HG03439 (cell line): ENCODE measurements at regions not wholly inside any gene's neighbourhood (a gene's known extent, or its start where the extent isn't known, plus 50 kb on each side); places are given as distances from the start of the nearest gene placed in this dataset.

Experiments used
- ATAC-seq: cut with Tn5 transposase; IDR thresholded peaks from one replicate; pipeline ENCODE4 v1.9.1; 2021; ENCODE audit warnings: mild to moderate bottlenecking, moderate library complexity; ENCODE audit not compliant: unreplicated experiment

- no peak for ATAC-seq
Measured at GRCh38 chr12:42648061-42648460, 58.5 kb upstream of the PRICKLE1 start.

DNA sequence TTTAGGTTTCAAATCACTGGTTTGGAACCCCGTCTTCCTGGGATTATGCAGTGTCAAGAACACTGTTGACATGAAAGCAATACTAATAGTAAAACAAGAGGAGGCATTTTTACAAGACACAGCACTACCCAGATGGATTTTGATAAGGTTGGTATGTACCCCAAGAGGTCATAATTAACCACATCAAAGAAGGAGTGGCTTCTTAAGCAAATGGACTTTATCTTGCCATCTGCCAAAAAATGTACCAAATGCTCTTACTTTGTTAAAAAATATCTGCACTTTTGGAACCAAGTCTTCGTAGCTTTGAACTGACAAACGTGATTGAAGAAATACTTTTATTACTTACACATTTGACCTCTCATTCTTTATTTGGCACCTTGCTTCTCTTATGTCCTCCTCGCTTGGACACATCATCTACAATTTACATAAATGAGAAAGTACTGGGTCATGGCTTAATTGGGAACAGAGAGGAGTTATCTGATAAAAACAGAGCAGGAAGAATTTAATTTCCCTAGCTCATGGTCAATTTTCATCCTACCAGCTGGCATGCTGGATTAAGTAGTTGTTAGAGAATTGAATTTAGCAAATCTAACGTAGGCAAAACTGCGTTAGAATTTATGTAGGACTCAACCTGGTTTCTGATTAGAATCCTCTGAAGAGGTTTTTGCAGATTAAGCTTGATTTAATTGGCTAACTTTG, 54.5 kb upstream of the PRICKLE1 start:
- ATAC-seq = no peak

DNA sequence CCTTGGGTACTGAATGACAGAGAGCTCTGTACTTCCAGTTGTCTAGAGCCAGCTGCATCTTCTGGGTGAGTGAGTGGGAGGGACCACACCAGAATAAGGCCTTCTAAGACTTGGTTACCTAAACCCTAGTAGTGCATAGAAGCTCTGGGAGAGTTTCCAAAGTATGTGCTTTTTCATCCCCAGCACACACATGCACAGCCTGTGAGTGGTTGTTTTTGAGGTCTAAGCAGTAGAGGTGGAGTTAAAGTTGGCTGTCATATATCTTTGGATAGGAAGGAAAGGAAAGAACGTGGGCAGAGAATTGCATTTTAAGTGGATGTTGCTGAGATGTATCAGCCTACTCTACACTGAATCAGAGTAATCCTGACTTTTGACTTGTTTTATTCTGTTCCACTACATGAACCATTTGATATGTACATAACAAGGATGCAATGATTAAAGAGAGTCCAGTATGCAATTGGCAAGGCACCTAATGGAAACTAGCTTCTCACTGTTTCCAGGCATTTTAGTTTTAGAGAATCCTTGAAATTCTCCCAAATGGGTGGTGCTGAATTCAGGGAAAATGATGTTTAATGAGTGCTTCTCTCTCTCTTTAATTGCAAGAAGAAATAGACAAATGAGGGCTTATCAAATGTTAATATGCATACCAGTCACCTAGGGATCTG, 51.8 kb upstream of the PRICKLE1 start:
- ATAC-seq = no peak

- no peak for ATAC-seq
Measured at GRCh38 chr12:42640391-42640790, 50.8 kb upstream of the PRICKLE1 start.

- ATAC-seq = no peak
Measured at GRCh38 chr12:42639556-42639955, 50.0 kb upstream of the PRICKLE1 start.
